HG03196 (cell line): ENCODE measurements at regions not wholly inside any gene's neighbourhood (a gene's known extent, or its start where the extent isn't known, plus 50 kb on each side); places are given as distances from the start of the nearest gene placed in this dataset.
"Not testable (repeated sequence)": the region's sequence is repeated elsewhere in the genome, so short reads cannot be mapped to it uniquely, and the experiment has no call there.

Experiments used
- ATAC-seq: cut with Tn5 transposase; IDR thresholded peaks from one replicate; pipeline ENCODE4 v1.9.1; 2021; ENCODE audit not compliant: unreplicated experiment

DNA sequence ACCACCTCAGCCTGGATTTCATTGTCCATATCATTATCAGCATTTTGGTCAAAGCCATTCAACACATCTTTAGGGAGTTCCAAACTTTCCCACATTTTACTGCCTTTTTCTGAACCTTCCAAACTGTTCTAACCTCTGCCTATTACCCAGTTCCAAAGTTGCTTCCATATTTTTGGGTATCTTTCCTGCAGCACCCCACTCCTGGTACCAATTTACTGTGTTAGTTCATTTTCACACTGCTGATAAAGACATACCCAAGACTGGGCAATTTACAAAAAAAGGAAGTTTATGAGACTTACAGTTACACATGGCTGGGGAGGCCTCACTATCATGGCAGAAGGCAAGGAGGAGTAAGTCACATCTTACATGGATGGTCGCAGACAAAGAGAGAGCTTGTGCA is 63.6 kb upstream of the CEP162 start:
- not testable (repeated sequence) for ATAC-seq

DNA sequence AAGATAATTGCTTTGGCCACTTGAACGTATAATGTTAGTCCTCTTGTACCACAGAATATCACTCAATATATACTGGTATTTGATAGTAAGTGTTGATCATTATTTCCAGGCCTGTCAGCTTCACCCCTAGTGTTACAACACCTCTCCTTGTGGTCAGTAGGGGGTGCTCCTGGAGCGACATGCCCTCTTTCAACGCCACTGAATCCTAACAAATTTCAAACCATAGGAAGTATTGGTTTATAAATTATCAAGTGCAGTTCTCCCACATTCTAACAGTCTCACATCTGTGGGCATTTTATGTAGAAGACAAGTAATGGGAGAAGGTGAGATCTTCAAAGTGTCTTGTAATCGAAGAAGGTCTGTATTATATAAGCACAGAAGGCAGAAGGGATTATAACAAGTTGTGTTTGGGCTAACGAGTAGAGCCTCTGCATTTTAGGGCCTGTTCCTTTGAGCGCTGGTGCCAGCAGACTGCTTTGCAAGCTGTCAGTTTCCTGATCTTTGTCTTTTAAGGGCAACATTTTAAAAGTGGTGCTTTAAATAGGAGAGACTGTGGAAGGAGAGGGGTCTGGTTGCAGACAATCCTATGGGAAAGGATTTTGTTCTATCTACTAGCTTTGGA is 57.1 kb upstream of the CEP162 start:
- ATAC-seq, result no peak

DNA sequence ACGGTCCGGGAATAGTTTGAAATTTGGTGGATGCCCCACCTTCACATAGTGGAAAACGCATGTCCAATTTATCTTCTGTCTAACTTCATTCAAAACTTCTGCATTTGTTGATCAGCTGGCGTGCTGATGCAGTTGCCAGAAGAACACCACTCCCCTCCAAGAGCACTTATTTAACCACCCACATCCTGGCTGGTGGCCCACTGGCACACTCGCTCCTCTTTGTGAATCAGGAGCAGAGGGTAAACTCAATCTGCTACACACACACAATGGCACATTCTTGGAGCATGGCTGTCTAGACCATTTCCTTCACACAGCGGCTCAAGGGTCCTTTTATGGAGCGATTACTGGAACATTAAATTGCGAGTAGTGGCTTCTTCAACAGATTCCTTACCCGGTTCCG is 55.1 kb upstream of the CEP162 start:
- no peak for ATAC-seq

DNA sequence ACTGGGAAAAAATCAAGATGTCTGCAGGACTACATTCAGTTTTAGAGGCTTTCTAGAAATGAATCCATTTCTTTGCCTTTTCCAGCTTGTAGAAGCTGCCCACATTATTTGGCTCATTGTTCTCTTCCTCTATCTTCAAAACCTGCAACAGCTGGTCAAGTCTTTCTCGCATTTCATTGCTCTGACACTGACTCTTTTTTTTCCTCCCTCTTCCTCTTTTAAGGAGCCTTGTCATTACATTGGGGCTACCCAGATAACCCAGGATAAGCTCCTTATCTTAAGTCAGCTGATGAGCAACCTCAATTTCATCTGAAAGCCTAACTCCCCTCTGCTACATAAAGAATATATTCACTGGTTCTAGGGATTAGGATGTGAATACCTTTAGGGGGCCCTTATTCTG is 53.2 kb upstream of the CEP162 start:
- no peak for ATAC-seq

DNA sequence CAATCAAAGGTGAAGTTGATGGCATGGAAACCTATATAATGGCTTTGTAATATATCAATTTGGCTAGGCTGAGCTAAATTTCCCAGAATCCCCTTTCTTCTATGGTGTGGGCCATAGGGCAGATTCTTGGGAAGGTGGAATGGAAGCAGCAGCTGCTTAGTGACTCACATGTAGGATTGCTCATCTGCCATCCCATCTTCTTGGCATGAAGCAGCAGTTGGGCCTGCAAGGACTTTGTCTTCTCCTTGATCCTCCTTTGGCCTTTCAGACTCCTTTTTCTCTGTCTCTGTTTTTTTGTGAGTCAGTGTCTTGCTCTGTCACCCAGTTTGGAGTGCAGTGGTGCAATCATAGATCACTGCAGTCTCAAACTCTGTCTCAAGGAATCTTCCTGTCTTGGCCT is 52.6 kb upstream of the CEP162 start:
- ATAC-seq, result no peak

DNA sequence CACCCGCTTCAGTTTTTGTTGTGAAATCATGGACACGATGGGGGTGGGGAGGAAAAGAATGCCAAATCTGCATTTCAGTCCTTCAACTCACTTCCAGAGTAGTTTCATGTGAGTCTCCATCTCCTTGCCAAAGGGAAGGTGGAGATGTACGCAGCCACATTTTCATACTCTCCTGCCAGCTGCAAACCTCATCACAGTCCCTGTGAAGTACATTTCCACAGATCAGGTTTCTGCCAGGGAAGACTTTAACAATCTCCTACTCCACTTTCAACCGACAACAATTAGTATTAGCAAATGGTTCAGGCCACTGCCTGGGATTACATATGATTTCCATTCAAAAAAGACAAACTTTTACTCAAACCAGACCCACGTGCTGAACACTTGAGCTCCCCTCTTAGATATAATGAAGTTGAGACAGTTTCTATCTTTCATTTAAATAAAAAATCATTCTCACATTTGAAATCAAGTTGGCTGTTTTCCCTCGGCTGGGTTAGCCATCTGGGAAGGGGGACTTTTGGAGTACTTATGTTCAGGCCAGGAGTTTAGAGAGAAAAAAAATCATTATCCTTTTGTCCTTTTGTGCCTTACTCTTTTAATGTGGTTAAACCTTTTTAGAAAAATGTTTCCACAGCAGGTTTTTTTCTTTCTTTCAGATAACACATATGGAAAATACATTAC is 51.0 kb upstream of the CEP162 start:
- no peak for ATAC-seq
